Nephron (organoid): ENCODE measurements at regions not wholly inside any gene's neighbourhood (a gene's known extent, or its start where the extent isn't known, plus 50 kb on each side); places are given as distances from the start of the nearest gene placed in this dataset.

Experiments used
- H3K27ac Mint-ChIP-seq, 3 experiments: 2 replicates each; pipeline ENCODE4 v1.8.0; 2020; ENCODE audit warnings: mixed read lengths in 3 of 3, mild to moderate bottlenecking in 2 of 3, moderate library complexity in 1 of 3
- H3K27me3 Mint-ChIP-seq: 2 replicates; pipeline ENCODE4 v1.8.0; 2021; ENCODE audit warnings: low read depth, mild to moderate bottlenecking, moderate library complexity, mixed read lengths
- H3K36me3 Mint-ChIP-seq: 2 replicates; pipeline ENCODE4 v1.8.0; 2020; ENCODE audit warnings: low read depth, mixed read lengths
- H3K4me1 Mint-ChIP-seq: 2 replicates; pipeline ENCODE4 v1.8.0; 2020; ENCODE audit warnings: mixed read lengths
- H3K4me3 Mint-ChIP-seq, 3 experiments: 2 replicates each; pipeline ENCODE4 v1.8.0; 2020; ENCODE audit warnings: mild to moderate bottlenecking in 3 of 3, mixed read lengths in 3 of 3, moderate library complexity in 2 of 3
- H3K9me3 Mint-ChIP-seq: 2 replicates; pipeline ENCODE4 v1.8.0; 2020; ENCODE audit warnings: mixed read lengths
- CTCF ChIP-seq, 3 experiments: fragments of 200-600 bp; sonication (generic); IDR thresholded peaks; one replicate each; pipeline ENCODE4 v1.5.0; 2021; ENCODE audit warnings: antibody characterized with exemption in 3 of 3; ENCODE audit not compliant: unreplicated experiment in 3 of 3

- Mint-ChIP-seq H3K9me3 (no peaks in the 10 kb centered on the region), H3K36me3 (no peaks in the 10 kb centered on the region), H3K27me3 (no peaks in the 10 kb centered on the region), H3K27ac (no peak overlapping the region), H3K4me3 (no peak overlapping the region), H3K4me1 (no peaks in the 10 kb centered on the region)
- TF ChIP-seq CTCF (IDR thresholded peaks at IDR 0.05; ENCODE audit: unreplicated experiment in 3 of 3): no peak
These were observed 463.6 kb downstream of the C6orf118 start for GRCh38 chr6:164845773-164846172.

GRCh38 chr6:164842085-164842484 lies 467.3 kb downstream of the C6orf118 start:
- Mint-ChIP-seq H3K27me3 (no peaks in the 10 kb centered on the region), H3K4me3 (no peak overlapping the region), H3K9me3 (peaks cover 6% of the 10 kb centered on the region), H3K27ac (no peak overlapping the region), H3K4me1 (no peaks in the 10 kb centered on the region), H3K36me3 (no peaks in the 10 kb centered on the region)
- no peak for TF ChIP-seq CTCF (IDR thresholded peaks at IDR 0.05; ENCODE audit: unreplicated experiment in 3 of 3)

- Mint-ChIP-seq H3K36me3 (no peaks in the 10 kb centered on the region), H3K27ac (peak overlapping the region in 1 of 3 experiments; percentile 45), H3K4me3 (no peak overlapping the region), H3K27me3 (no peaks in the 10 kb centered on the region), H3K4me1 (no peaks in the 10 kb centered on the region), H3K9me3 (peaks cover 6% of the 10 kb centered on the region)
- TF ChIP-seq CTCF (IDR thresholded peaks at IDR 0.05; ENCODE audit: unreplicated experiment in 3 of 3): no peak
These were observed 471.3 kb downstream of the C6orf118 start for GRCh38 chr6:164838068-164838615.

- Mint-ChIP-seq H3K9me3 (peaks cover 6% of the 10 kb centered on the region), H3K36me3 (no peaks in the 10 kb centered on the region), H3K4me3 (no peak overlapping the region), H3K4me1 (no peaks in the 10 kb centered on the region), H3K27ac (no peak overlapping the region), H3K27me3 (no peaks in the 10 kb centered on the region)
- TF ChIP-seq CTCF (IDR thresholded peaks at IDR 0.05; ENCODE audit: unreplicated experiment in 3 of 3): no peak
These were observed 472.9 kb downstream of the C6orf118 start for GRCh38 chr6:164836486-164836885.

GRCh38 chr6:164832410-164832809 lies 477.0 kb downstream of the C6orf118 start:
- no peak overlapping the region for H3K27ac Mint-ChIP-seq
- no peaks in the 10 kb centered on the region for H3K4me1 Mint-ChIP-seq
- peaks cover 3% of the 10 kb centered on the region for H3K27me3 Mint-ChIP-seq
- no peak for TF ChIP-seq CTCF (IDR thresholded peaks at IDR 0.05; ENCODE audit: unreplicated experiment in 3 of 3)
- no peaks in the 10 kb centered on the region for H3K36me3 Mint-ChIP-seq
- H3K9me3 Mint-ChIP-seq: no peaks in the 10 kb centered on the region
- H3K4me3 Mint-ChIP-seq: no peak overlapping the region

- peaks cover under 1% of the 10 kb centered on the region for H3K9me3 Mint-ChIP-seq
- TF ChIP-seq CTCF (IDR thresholded peaks at IDR 0.05; ENCODE audit: unreplicated experiment in 3 of 3): no peak
- H3K4me1 Mint-ChIP-seq: no peaks in the 10 kb centered on the region
- no peaks in the 10 kb centered on the region for H3K36me3 Mint-ChIP-seq
- peak overlapping the region in 1 of 3 experiments; percentile 3 for H3K4me3 Mint-ChIP-seq
- H3K27me3 Mint-ChIP-seq: peaks cover 6% of the 10 kb centered on the region
- H3K27ac Mint-ChIP-seq: no peak overlapping the region
These were observed 481.9 kb downstream of the C6orf118 start for GRCh38 chr6:164827537-164827936.
